ENCODE measurements at regions not wholly inside any gene's neighbourhood (a gene's known extent, or its start where the extent isn't known, plus 50 kb on each side); places are given as distances from the start of the nearest gene placed in this dataset.

DNA sequence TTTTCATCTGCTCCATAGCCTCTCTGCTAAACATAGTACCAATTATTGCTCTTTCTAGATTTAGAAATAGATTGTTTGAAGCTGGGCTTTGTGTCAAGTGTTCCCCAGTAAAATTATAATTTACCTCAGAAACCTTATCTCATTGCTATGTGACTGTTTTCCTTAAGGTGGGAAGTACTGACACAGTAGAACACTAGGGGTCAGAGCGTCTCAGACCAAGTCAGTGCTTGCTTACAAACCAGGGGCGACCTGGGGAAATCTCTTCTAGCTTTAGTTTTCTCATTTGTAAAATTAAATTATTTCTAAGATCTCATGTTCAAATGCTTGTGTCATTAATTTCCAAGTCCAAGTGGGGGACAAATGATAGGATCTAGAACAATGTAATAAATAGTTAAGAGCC, 360.4 kb downstream of the RAPGEF2 start:
- no peak overlapping the region for H3K4me3 ChIP-seq (ENCODE audit: low read depth in 2 of 2, low read length in 2 of 2)
- ChIA-PET POLR2A (no interaction called here), CTCF (no interaction called here)
- no peaks in the 10 kb centered on the region for H3K9me3 ChIP-seq (ENCODE audit: control insufficient read depth, insufficient read depth, low read depth, low read length)
- no peak for DNase-seq (ENCODE audit: low read depth, low spot score)
- H3K27ac ChIP-seq (ENCODE audit: low read length): no peak overlapping the region
- in situ Hi-C loops (cut with HindIII; ENCODE audit: low pct_unique_long_range_greater_than_20kb, low sequenced_read_pairs): no loop called here
- H3K4me1 ChIP-seq (ENCODE audit: control insufficient read depth, insufficient read depth, low read length): no peaks in the 10 kb centered on the region
- ATAC-seq: no peak
- intact Hi-C loops (cut with micrococcal nuclease; ENCODE audit: unreplicated experiment): no loop called here
- H3K27me3 ChIP-seq (ENCODE audit: control insufficient read depth, insufficient read depth, low read length): no peaks in the 10 kb centered on the region
- no TSS peak for BruUV-seq (replicated peaks)
- no peak for TF ChIP-seq TCF7L2 (IDR thresholded peaks at IDR 0.05; ENCODE audit: low read depth, low read length)
- TF ChIP-seq, protein P1, sequence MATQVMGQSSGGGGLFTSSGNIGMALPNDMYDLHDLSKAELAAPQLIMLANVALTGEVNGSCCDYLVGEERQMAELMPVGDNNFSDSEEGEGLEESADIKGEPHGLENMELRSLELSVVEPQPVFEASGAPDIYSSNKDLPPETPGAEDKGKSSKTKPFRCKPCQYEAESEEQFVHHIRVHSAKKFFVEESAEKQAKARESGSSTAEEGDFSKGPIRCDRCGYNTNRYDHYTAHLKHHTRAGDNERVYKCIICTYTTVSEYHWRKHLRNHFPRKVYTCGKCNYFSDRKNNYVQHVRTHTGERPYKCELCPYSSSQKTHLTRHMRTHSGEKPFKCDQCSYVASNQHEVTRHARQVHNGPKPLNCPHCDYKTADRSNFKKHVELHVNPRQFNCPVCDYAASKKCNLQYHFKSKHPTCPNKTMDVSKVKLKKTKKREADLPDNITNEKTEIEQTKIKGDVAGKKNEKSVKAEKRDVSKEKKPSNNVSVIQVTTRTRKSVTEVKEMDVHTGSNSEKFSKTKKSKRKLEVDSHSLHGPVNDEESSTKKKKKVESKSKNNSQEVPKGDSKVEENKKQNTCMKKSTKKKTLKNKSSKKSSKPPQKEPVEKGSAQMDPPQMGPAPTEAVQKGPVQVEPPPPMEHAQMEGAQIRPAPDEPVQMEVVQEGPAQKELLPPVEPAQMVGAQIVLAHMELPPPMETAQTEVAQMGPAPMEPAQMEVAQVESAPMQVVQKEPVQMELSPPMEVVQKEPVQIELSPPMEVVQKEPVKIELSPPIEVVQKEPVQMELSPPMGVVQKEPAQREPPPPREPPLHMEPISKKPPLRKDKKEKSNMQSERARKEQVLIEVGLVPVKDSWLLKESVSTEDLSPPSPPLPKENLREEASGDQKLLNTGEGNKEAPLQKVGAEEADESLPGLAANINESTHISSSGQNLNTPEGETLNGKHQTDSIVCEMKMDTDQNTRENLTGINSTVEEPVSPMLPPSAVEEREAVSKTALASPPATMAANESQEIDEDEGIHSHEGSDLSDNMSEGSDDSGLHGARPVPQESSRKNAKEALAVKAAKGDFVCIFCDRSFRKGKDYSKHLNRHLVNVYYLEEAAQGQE (IDR thresholded peaks at IDR 0.05; ENCODE audit: insufficient read depth in 1 of 2, low read depth in 2 of 2, low read length in 1 of 2): no peak
- H3K36me3 ChIP-seq (ENCODE audit: control insufficient read depth, insufficient read depth, low read length): no peaks in the 10 kb centered on the region

DNA sequence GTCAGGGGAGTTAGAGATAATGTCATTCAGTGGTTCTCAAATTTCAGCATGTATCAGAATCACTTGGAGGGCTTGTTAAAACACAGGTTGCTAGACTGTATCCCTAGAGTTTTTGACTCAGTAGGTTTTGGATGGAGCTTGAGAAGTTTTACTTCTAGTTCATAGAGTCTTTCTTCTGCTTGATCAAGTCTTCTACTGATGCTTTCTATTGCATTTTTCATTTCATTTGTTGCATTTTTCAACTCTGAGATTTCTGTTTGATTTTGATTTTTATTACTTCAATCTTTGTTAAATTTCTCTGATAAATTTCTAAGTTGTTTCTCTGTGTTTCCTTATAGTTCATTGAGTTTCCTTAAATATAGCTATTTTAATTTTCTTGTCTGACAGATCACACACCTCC, 361.4 kb downstream of the RAPGEF2 start:
- in situ Hi-C loops (cut with HindIII; ENCODE audit: low pct_unique_long_range_greater_than_20kb, low sequenced_read_pairs): no loop called here
- ATAC-seq (no peak), DNase-seq (ENCODE audit: low read depth, low spot score) (no peak)
- ChIA-PET POLR2A (interaction anchor here (0.6 kb wide), 1 partner anchor 862 kb away, joined by 3 read pairs; no protein-coding TSS in a partner anchor), CTCF (no interaction called here)
- H3K27me3 ChIP-seq (ENCODE audit: control insufficient read depth, insufficient read depth, low read length): no peaks in the 10 kb centered on the region
- no peaks in the 10 kb centered on the region for H3K9me3 ChIP-seq (ENCODE audit: control insufficient read depth, insufficient read depth, low read depth, low read length)
- no peak overlapping the region for H3K27ac ChIP-seq (ENCODE audit: low read length)
- no peaks in the 10 kb centered on the region for H3K36me3 ChIP-seq (ENCODE audit: control insufficient read depth, insufficient read depth, low read length)
- intact Hi-C loops (cut with micrococcal nuclease; ENCODE audit: unreplicated experiment): no loop called here
- no peaks in the 10 kb centered on the region for H3K4me1 ChIP-seq (ENCODE audit: control insufficient read depth, insufficient read depth, low read length)
- TF ChIP-seq POLR2AphosphoS5 (IDR thresholded peaks at IDR 0.05; ENCODE audit: low read depth, low read length): no peak
- no peak for TF ChIP-seq TCF7L2 (IDR thresholded peaks at IDR 0.05; ENCODE audit: low read depth, low read length)
- TF ChIP-seq, protein P1 (IDR thresholded peaks at IDR 0.05; ENCODE audit: insufficient read depth in 1 of 2, low read depth in 2 of 2, low read length in 1 of 2): no peak
- TF ChIP-seq, protein P2, sequence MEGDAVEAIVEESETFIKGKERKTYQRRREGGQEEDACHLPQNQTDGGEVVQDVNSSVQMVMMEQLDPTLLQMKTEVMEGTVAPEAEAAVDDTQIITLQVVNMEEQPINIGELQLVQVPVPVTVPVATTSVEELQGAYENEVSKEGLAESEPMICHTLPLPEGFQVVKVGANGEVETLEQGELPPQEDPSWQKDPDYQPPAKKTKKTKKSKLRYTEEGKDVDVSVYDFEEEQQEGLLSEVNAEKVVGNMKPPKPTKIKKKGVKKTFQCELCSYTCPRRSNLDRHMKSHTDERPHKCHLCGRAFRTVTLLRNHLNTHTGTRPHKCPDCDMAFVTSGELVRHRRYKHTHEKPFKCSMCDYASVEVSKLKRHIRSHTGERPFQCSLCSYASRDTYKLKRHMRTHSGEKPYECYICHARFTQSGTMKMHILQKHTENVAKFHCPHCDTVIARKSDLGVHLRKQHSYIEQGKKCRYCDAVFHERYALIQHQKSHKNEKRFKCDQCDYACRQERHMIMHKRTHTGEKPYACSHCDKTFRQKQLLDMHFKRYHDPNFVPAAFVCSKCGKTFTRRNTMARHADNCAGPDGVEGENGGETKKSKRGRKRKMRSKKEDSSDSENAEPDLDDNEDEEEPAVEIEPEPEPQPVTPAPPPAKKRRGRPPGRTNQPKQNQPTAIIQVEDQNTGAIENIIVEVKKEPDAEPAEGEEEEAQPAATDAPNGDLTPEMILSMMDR (IDR thresholded peaks at IDR 0.05): no peak
- no peak for TF ChIP-seq SIN3A (IDR thresholded peaks at IDR 0.05; ENCODE audit: borderline replicate concordance, insufficient read depth, low read depth, low read length)
- no peak overlapping the region for H3K4me3 ChIP-seq (ENCODE audit: low read depth in 2 of 2, low read length in 2 of 2)
- BruUV-seq (replicated peaks): no TSS peak

Measured in Panc1 (cell line).